ENCODE measurements at regions not wholly inside any gene's neighbourhood (a gene's known extent, or its start where the extent isn't known, plus 50 kb on each side); places are given as distances from the start of the nearest gene placed in this dataset.

- no peak for TF ChIP-seq Cebpa-rat (IDR thresholded peaks at IDR 0.05)
- Histone ChIP-seq H3K9ac (no peak overlapping the region), H3K9me3 (no peaks in the 10 kb centered on the region), H3K36me3 (no peaks in the 10 kb centered on the region), H3K4me1 (no peaks in the 10 kb centered on the region), H3K4me3 (no peak overlapping the region), H3K27me3 (no peaks in the 10 kb centered on the region), H3K27ac (no peak overlapping the region), H3K4me2 (no peak overlapping the region), H4K20me1 (no peaks in the 10 kb centered on the region)
Observed at GRCh38 chr2:67041051-67041450, 356.1 kb upstream of the ETAA1 start.

DNA sequence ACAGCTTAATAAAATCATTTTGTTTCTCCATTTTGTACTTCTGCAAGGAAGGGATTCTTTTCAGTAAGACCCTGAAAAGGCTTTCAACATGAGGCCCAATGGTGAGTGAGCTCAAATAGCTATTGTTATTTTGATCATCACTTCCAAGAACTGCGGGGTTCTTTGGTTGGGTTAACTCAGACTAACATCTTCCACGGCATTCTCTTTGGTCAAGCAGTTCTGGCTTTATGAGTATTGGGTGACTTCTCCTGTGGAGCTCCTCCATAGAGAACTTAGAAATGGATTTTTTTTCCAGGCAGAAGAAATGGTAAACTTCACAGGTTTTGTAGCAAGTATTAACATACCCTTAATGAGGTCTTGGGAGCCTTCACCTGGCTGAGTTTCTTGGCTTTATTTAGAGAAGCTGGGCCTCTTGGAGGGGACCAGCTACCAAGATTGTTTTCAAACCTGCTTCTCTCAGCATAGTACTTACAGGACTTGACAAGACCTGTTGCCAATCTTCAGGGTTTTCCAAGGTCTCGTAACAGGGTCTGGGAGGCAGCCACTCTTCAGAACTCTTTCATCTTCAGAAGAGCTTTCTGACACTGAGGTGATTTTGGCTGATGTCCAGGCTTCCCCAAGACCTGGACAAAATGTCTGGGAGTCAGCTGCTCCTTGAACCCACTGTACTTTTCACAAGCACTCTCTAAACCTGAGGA, 353.2 kb upstream of the ETAA1 start:
- Histone ChIP-seq H3K9me3 (no peaks in the 10 kb centered on the region), H3K36me3 (no peaks in the 10 kb centered on the region), H3K9ac (no peak overlapping the region), H3K27ac (no peak overlapping the region), H3K4me2 (no peak overlapping the region), H3K4me3 (no peak overlapping the region), H4K20me1 (no peaks in the 10 kb centered on the region), H3K27me3 (no peaks in the 10 kb centered on the region), H3K4me1 (no peaks in the 10 kb centered on the region)
- TF ChIP-seq Cebpa-rat (IDR thresholded peaks at IDR 0.05): no peak

DNA sequence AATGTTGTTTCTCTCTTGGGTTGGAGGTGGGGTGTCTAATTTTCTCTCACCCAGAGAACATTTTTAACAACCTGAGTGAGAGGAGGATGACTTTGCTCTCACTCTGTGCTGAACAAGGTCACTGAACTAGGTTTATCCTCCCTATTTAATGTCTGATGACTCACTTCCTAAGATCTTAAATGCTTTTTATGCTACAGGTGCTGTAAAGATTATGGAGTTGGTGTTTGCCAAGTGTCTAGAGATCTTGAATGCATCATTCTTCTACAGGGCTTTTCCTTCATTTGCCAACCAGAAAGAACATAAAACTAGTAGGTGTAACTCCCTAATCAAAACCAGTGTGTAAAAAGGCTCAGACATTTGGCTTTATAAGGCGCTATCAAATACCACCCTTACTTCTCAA, 350.5 kb upstream of the ETAA1 start:
- no peaks in the 10 kb centered on the region for H3K36me3 ChIP-seq
- no peaks in the 10 kb centered on the region for H4K20me1 ChIP-seq

GRCh38 chr2:67048314-67048713, 348.8 kb upstream of the ETAA1 start:
- H3K9me3 ChIP-seq: no peaks in the 10 kb centered on the region
- H3K27me3 ChIP-seq: no peaks in the 10 kb centered on the region
- no peak overlapping the region for H3K4me3 ChIP-seq

More for the DNA sequence above, 350.5 kb upstream of the ETAA1 start:
- Histone ChIP-seq H3K9me3 (no peaks in the 10 kb centered on the region), H3K27me3 (no peaks in the 10 kb centered on the region), H3K4me3 (no peak overlapping the region), H3K9ac (no peak overlapping the region), H3K4me1 (no peaks in the 10 kb centered on the region), H3K4me2 (no peak overlapping the region), H3K27ac (no peak overlapping the region)
- no peak for TF ChIP-seq Cebpa-rat (IDR thresholded peaks at IDR 0.05)

GRCh38 chr2:67050622-67051021, 346.5 kb upstream of the ETAA1 start:
- Histone ChIP-seq H4K20me1 (no peaks in the 10 kb centered on the region), H3K4me3 (no peak overlapping the region), H3K9me3 (no peaks in the 10 kb centered on the region), H3K27ac (no peak overlapping the region), H3K4me2 (no peak overlapping the region), H3K36me3 (no peaks in the 10 kb centered on the region), H3K9ac (no peak overlapping the region), H3K4me1 (no peaks in the 10 kb centered on the region), H3K27me3 (no peaks in the 10 kb centered on the region)
- TF ChIP-seq Cebpa-rat (IDR thresholded peaks at IDR 0.05): no peak

More at GRCh38 chr2:67048314-67048713, 348.8 kb upstream of the ETAA1 start:
- H3K4me1 ChIP-seq: no peaks in the 10 kb centered on the region
- H3K4me2 ChIP-seq: no peak overlapping the region
- no peaks in the 10 kb centered on the region for H3K36me3 ChIP-seq
- H3K27ac ChIP-seq: no peak overlapping the region
- no peak overlapping the region for H3K9ac ChIP-seq
- no peaks in the 10 kb centered on the region for H4K20me1 ChIP-seq
- no peak for TF ChIP-seq Cebpa-rat (IDR thresholded peaks at IDR 0.05)

- no peak overlapping the region for H3K4me2 ChIP-seq
- no peak for TF ChIP-seq Cebpa-rat (IDR thresholded peaks at IDR 0.05)
- H3K27me3 ChIP-seq: no peaks in the 10 kb centered on the region
- no peaks in the 10 kb centered on the region for H3K4me1 ChIP-seq
- no peak overlapping the region for H3K27ac ChIP-seq
- no peaks in the 10 kb centered on the region for H3K36me3 ChIP-seq
- no peaks in the 10 kb centered on the region for H3K9me3 ChIP-seq
- no peaks in the 10 kb centered on the region for H4K20me1 ChIP-seq
- H3K9ac ChIP-seq: no peak overlapping the region
- H3K4me3 ChIP-seq: no peak overlapping the region
Observed at GRCh38 chr2:67054728-67055127, 342.4 kb upstream of the ETAA1 start.

DNA sequence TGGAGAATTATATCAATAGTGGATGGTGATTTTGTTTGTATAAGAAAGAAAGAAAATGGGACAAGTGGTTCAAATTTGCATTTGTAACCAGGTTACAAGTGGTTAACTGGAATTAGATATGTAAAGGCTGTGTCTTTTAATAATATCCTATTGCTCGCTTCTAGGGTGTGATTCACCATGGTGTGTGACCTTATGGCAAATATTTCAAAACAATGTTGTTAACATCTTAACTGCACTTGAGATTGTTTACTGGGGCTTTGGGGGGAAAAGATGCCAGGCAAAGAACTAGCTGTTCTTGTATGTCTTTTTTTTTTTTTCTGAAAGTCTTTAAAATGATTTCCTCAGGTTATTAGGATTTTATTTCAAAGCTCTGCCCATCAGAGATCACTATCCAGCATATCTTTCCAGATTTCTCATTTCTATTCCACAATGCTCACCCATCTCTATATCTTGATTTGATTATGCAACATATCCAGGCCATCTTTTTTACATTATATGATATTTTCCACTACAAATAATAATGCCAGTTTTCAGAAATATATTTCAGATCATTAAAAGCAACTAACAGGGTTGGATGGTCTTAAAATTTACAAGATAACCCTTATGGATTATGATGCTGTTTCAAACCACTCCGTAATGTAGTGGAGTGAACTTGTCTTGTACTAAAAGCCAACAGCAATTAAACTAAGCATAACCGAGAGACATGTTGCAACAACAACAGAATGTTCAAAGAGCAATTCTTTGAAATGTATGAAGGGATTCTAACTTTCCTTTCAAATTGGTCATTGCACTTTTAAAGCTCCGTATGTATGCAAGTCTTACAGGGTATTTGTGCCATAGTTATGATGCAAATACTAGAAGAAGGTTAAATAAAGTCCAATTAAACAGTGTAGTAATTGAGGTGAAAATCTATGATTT, 341.5 kb upstream of the ETAA1 start:
- Histone ChIP-seq H3K9me3 (no peaks in the 10 kb centered on the region), H3K27ac (no peak overlapping the region), H3K36me3 (no peaks in the 10 kb centered on the region), H3K4me2 (no peak overlapping the region), H3K9ac (no peak overlapping the region), H3K4me1 (no peaks in the 10 kb centered on the region), H3K4me3 (no peak overlapping the region), H3K27me3 (no peaks in the 10 kb centered on the region), H4K20me1 (no peaks in the 10 kb centered on the region)
- no peak for TF ChIP-seq Cebpa-rat (IDR thresholded peaks at IDR 0.05)

DNA sequence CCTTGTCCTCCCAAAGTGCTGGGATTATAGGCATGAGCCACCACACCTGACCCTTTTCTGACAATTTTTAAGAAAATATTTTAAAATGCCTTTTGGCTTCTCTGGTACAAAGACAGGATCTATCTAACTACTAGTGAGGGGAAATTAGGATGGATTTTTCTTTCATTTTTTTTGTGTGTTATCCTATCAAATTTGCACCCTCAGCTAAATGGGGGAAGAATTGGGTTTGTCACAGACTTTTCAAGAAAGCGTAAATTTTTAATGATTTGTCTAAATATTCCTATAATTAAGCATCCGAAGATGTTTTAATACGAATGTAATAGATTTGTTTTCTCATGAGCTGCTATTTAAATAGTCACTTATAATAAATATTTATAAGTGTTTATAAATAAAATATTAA, 340.0 kb upstream of the ETAA1 start:
- H3K27me3 ChIP-seq: no peaks in the 10 kb centered on the region
- H4K20me1 ChIP-seq: no peaks in the 10 kb centered on the region
- H3K4me3 ChIP-seq: no peak overlapping the region
- H3K9ac ChIP-seq: no peak overlapping the region
- no peaks in the 10 kb centered on the region for H3K36me3 ChIP-seq
- no peak for TF ChIP-seq Cebpa-rat (IDR thresholded peaks at IDR 0.05)
- no peak overlapping the region for H3K27ac ChIP-seq
- H3K9me3 ChIP-seq: no peaks in the 10 kb centered on the region
- H3K4me1 ChIP-seq: no peaks in the 10 kb centered on the region
- no peak overlapping the region for H3K4me2 ChIP-seq

GRCh38 chr2:67057901-67058703, 339.0 kb upstream of the ETAA1 start:
- no peaks in the 10 kb centered on the region for H3K4me1 ChIP-seq
- H3K36me3 ChIP-seq: no peaks in the 10 kb centered on the region
- no peak overlapping the region for H3K4me2 ChIP-seq
- H3K4me3 ChIP-seq: no peak overlapping the region
- no peak overlapping the region for H3K27ac ChIP-seq
- H3K27me3 ChIP-seq: no peaks in the 10 kb centered on the region
- no peak overlapping the region for H3K9ac ChIP-seq
- H3K9me3 ChIP-seq: no peaks in the 10 kb centered on the region
- TF ChIP-seq Cebpa-rat (IDR thresholded peaks at IDR 0.05): no peak
- no peaks in the 10 kb centered on the region for H4K20me1 ChIP-seq

Data from BLaER1 (cell line).